PFSK-1 (cell line): ENCODE measurements at regions not wholly inside any gene's neighbourhood (a gene's known extent, or its start where the extent isn't known, plus 50 kb on each side); places are given as distances from the start of the nearest gene placed in this dataset.

Experiments
- FOXP2 ChIP-seq: optimal IDR thresholded peaks from 2 replicates; pipeline ENCODE3; 2011; ENCODE audit warnings: borderline replicate concordance, control low read depth, inconsistent platforms; ENCODE audit not compliant: insufficient read depth; ENCODE audit errors: extremely low read length, extremely low read depth
- POLR2AphosphoS5 ChIP-seq: IDR thresholded peaks from 2 replicates; pipeline ENCODE4 v1.6.1; 2012; ENCODE audit warnings: low read depth, mild to moderate bottlenecking, control low read depth, low read length, moderate library complexity
- SIN3A ChIP-seq: IDR thresholded peaks from 2 replicates; pipeline ENCODE4 v1.6.1; 2012; ENCODE audit warnings: mild to moderate bottlenecking, low read length, moderate library complexity, borderline replicate concordance; ENCODE audit not compliant: insufficient read depth
- TAF1 ChIP-seq: IDR thresholded peaks from 2 replicates; pipeline ENCODE4 v1.6.1; 2012; ENCODE audit warnings: low read length, control low read depth, borderline replicate concordance; ENCODE audit not compliant: insufficient read depth
- TF ChIP-seq, protein P1 (sequence below), 2 experiments: IDR thresholded peaks; 2 replicates each; pipeline versions ENCODE4 v1.6.1 to v1.8.0; 2011 to 2012; ENCODE audit warnings: low read depth in 2 of 2, low read length in 2 of 2, control low read depth in 1 of 2, inconsistent platforms in 1 of 2, mild to moderate bottlenecking in 1 of 2, moderate library complexity in 1 of 2; ENCODE audit not compliant: insufficient read depth in 1 of 2

DNA sequence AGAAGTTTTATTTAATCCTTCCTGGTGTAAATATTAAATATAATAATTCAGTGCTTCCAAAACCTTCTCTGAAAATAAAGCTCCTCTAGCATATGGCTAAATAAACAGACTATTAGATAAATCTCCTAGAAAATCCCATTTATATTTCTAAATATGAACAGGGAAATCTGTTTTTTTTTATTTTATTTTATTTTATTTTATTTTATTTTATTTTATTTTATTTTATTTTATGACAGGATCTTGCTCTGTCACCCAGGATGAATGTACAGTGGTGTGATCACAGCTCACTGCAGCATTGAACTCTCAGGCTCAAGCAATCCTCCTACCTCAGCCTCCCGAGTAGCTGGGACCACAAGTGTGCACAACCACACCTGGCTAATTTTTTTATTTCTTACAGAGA lies 673.5 kb downstream of the IRS1 start:
- TF ChIP-seq SIN3A (no peak), POLR2AphosphoS5 (no peak), TAF1 (no peak), FOXP2 (no peak)
- TF ChIP-seq, protein P1, sequence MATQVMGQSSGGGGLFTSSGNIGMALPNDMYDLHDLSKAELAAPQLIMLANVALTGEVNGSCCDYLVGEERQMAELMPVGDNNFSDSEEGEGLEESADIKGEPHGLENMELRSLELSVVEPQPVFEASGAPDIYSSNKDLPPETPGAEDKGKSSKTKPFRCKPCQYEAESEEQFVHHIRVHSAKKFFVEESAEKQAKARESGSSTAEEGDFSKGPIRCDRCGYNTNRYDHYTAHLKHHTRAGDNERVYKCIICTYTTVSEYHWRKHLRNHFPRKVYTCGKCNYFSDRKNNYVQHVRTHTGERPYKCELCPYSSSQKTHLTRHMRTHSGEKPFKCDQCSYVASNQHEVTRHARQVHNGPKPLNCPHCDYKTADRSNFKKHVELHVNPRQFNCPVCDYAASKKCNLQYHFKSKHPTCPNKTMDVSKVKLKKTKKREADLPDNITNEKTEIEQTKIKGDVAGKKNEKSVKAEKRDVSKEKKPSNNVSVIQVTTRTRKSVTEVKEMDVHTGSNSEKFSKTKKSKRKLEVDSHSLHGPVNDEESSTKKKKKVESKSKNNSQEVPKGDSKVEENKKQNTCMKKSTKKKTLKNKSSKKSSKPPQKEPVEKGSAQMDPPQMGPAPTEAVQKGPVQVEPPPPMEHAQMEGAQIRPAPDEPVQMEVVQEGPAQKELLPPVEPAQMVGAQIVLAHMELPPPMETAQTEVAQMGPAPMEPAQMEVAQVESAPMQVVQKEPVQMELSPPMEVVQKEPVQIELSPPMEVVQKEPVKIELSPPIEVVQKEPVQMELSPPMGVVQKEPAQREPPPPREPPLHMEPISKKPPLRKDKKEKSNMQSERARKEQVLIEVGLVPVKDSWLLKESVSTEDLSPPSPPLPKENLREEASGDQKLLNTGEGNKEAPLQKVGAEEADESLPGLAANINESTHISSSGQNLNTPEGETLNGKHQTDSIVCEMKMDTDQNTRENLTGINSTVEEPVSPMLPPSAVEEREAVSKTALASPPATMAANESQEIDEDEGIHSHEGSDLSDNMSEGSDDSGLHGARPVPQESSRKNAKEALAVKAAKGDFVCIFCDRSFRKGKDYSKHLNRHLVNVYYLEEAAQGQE (IDR thresholded peaks at IDR 0.05; ENCODE audit: insufficient read depth in 1 of 2, low read depth in 2 of 2, low read length in 2 of 2): no peak

DNA sequence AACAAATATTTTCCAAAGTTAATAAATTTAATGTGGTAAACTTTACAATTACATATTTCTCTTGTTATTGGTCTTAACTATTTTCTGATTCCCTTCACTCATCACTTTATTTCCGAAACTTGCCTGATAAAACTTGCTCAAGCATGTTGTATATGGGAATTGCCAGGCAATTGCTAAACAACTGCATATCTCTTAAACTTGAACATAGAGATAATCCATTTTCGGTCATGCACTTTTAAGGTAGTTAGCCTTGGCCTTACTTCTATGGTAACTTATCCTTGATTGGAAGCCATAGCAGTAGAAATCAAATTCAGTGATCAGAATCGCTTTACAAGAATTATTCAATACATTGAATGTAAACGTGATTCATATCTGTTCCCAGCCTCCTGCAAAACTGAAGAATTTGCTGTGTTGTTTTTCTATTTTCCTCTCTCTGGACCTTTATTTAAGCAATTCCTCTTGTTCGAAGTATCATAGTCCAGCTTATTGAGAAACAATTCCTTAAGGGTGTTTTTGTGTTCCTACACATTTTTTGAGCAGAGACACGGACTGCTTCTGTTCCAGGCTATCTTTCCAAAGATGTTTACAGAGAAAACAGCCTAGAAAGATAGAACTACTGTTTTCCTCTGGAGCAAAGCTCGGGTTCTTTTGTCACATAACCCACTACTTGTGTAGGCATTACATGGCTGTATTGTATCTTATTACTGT lies 674.3 kb downstream of the IRS1 start:
- TF ChIP-seq FOXP2 (no peak), TAF1 (no peak), SIN3A (no peak), POLR2AphosphoS5 (no peak)
- TF ChIP-seq, protein P1 (IDR thresholded peaks at IDR 0.05; ENCODE audit: insufficient read depth in 1 of 2, low read depth in 2 of 2, low read length in 2 of 2): no peak

DNA sequence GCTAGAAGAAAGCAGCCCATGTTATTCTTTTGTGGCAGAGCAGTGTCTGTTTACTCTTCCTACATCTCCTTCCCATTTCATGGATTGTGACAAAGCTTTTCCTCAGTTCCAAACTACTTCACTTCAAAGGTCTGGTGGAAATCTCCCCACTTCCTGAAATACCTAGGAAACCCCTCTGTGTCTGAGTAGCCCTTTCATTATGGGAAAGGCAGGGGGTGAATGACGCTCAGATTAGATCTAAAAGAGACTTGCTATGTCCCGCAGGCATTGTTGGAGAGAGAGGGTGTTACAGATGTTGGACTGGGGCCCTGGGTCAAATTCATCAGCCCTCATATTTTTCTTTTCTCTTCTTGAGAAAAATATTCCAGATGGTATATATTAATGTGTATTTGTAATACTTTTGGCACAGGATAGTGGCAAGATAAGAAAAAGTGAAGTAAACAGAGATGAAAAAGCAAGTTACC lies 675.0 kb downstream of the IRS1 start:
- TF ChIP-seq TAF1: no peak
- TF ChIP-seq SIN3A: no peak
- no peak for TF ChIP-seq POLR2AphosphoS5
- TF ChIP-seq FOXP2: no peak
- TF ChIP-seq, protein P1 (IDR thresholded peaks at IDR 0.05; ENCODE audit: insufficient read depth in 1 of 2, low read depth in 2 of 2, low read length in 2 of 2): no peak

DNA sequence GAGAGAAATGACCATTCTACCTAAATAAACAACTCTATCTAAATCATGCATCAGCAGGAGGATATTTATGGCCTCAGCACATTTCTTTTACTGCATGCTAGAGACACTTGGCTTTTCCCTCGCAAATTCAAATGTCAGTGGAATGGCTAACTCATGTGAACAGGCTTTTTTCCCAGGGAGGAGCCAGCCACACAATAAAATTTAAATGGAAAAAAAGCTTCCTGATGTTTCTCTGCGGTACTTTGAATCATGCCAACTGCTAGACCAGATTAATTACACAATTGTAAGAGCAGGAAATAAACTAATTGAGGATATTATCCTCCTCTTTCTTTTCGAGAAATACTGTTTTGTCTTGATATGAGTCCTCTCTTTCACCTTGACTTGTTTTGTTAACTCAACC lies 676.3 kb downstream of the IRS1 start:
- TF ChIP-seq TAF1 (no peak), FOXP2 (no peak)

DNA sequence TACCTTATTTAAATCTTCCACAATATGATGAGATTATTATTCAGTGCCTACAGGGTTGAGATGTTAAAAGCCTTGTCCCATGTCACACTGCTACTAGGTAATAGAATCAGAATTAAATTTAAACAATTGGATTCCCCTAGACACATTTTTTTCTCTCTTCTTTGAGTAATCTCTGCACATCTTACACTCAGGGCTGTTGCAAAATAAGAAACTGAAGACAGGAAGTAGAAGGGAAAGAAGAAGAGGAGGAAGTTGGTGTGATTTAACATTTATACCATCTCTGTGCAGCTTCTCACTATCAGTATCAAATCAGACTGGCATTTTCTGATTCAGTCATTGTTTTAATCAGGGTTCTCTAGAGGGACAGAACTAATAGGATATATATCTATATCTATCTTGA lies 677.6 kb downstream of the IRS1 start:
- TF ChIP-seq, protein P1 (IDR thresholded peaks at IDR 0.05; ENCODE audit: insufficient read depth in 1 of 2, low read depth in 2 of 2, low read length in 2 of 2): no peak
- TF ChIP-seq TAF1 (no peak), SIN3A (no peak), POLR2AphosphoS5 (no peak), FOXP2 (no peak)
